ENCODE measurements at regions not wholly inside any gene's neighbourhood (a gene's known extent, or its start where the extent isn't known, plus 50 kb on each side); places are given as distances from the start of the nearest gene placed in this dataset.

- FAIRE-seq (no peak), ATAC-seq (no peak), DNase-seq (ENCODE audit: low spot score) (no peak)
- WGBS (ENCODE audit: low lambda C conversion rate), result 8% methylated on average over 8 of the region's 10 CpGs
- no peaks in the 10 kb centered on the region for H3K9me3 ChIP-seq (ENCODE audit: low read length)
- H3K4me1 ChIP-seq (ENCODE audit: insufficient read depth, low read length), result no peaks in the 10 kb centered on the region
- H3K4me3 ChIP-seq (replicated peaks in 1 of 3; ENCODE audit: insufficient read depth in 1 of 3, low read depth in 2 of 3, low read length in 3 of 3), result no peak overlapping the region
- TF ChIP-seq TARDBP (CRISPR knock-in tag; IDR thresholded peaks at IDR 0.05) (no peak), TBX3 (IDR thresholded peaks at IDR 0.05; ENCODE audit: borderline replicate concordance) (no peak), SMARCE1 (IDR thresholded peaks at IDR 0.05; ENCODE audit: borderline replicate concordance) (no peak), MNT (IDR thresholded peaks at IDR 0.05) (peak; percentile 81), NFKB2 (CRISPR knock-in tag; IDR thresholded peaks at IDR 0.05; ENCODE audit: borderline replicate concordance) (no peak)
- no peaks in the 10 kb centered on the region for H3K36me3 ChIP-seq (replicated peaks in 1 of 2; ENCODE audit: control insufficient read depth in 1 of 2, insufficient read depth in 2 of 2, low read length in 2 of 2)
- CTCF ChIA-PET (ENCODE audit: low intra/inter-chr PET ratio, low total read pairs), result no interaction called here
- no peak overlapping the region for H3K27ac ChIP-seq (ENCODE audit: extremely low read length, insufficient read depth, low read length)
- in situ Hi-C loops (cut with HindIII; ENCODE audit: extremely low pct_ligation_motif_present, low pct_unique_long_range_greater_than_20kb), result no loop called here
- no peaks in the 10 kb centered on the region; a peak in 1 of 5 replicates for H3K27me3 ChIP-seq (ENCODE audit: control insufficient read depth in 1 of 2, insufficient read depth in 2 of 2, low read length in 2 of 2)
- no peaks in the 10 kb centered on the region for H4K20me1 ChIP-seq (ENCODE audit: insufficient read depth, low read length)
- H3K4me2 ChIP-seq (ENCODE audit: low read depth, low read length), result no peak overlapping the region
- H3K9ac ChIP-seq (ENCODE audit: insufficient read depth, low read depth, low read length), result no peak overlapping the region
- POLR2A ChIA-PET, result no interaction called here
- no peak overlapping the region for H2AFZ ChIP-seq (ENCODE audit: low read length)
- no peaks in the 10 kb centered on the region for H3K79me2 ChIP-seq (ENCODE audit: insufficient read depth, low read length)
- intact Hi-C loops (cut with micrococcal nuclease; ENCODE audit: unreplicated experiment), result no loop called here
- no TSS peak for BruUV-seq (replicated peaks)
These were observed 485.4 kb downstream of the ZNF608 start for GRCh38 chr5:124260921-124261515.

- Histone ChIP-seq H2AFZ (ENCODE audit: low read length) (no peak overlapping the region), H3K36me3 (replicated peaks in 1 of 2; ENCODE audit: control insufficient read depth in 1 of 2, insufficient read depth in 2 of 2, low read length in 2 of 2) (no peaks in the 10 kb centered on the region), H3K27me3 (ENCODE audit: control insufficient read depth in 1 of 2, insufficient read depth in 2 of 2, low read length in 2 of 2) (no peaks in the 10 kb centered on the region; a peak in 1 of 5 replicates), H3K27ac (ENCODE audit: extremely low read length, insufficient read depth, low read length) (no peak overlapping the region), H3K9me3 (ENCODE audit: low read length) (no peaks in the 10 kb centered on the region), H3K79me2 (ENCODE audit: insufficient read depth, low read length) (no peaks in the 10 kb centered on the region), H3K4me1 (ENCODE audit: insufficient read depth, low read length) (no peaks in the 10 kb centered on the region), H3K9ac (ENCODE audit: insufficient read depth, low read depth, low read length) (no peak overlapping the region), H3K4me3 (replicated peaks in 1 of 3; ENCODE audit: insufficient read depth in 1 of 3, low read depth in 2 of 3, low read length in 3 of 3) (no peak overlapping the region), H3K4me2 (ENCODE audit: low read depth, low read length) (no peak overlapping the region), H4K20me1 (ENCODE audit: insufficient read depth, low read length) (no peaks in the 10 kb centered on the region)
- FAIRE-seq, result no peak
- no TSS peak for BruUV-seq (replicated peaks)
- in situ Hi-C loops (cut with HindIII; ENCODE audit: extremely low pct_ligation_motif_present, low pct_unique_long_range_greater_than_20kb), result no loop called here
- intact Hi-C loops (cut with micrococcal nuclease; ENCODE audit: unreplicated experiment), result no loop called here
- POLR2A ChIA-PET, result no interaction called here
- no peak for DNase-seq (ENCODE audit: low spot score)
- CTCF ChIA-PET (ENCODE audit: low intra/inter-chr PET ratio, low total read pairs), result no interaction called here
- WGBS (ENCODE audit: low lambda C conversion rate), result 45% methylated on average over 4 of the region's 4 CpGs
- no peak for ATAC-seq
- TF ChIP-seq ZZZ3 (CRISPR knock-in tag; IDR thresholded peaks at IDR 0.05; ENCODE audit: borderline replicate concordance) (no peak), MYPOP (CRISPR knock-in tag; IDR thresholded peaks at IDR 0.05) (no peak), SRF (IDR thresholded peaks at IDR 0.05; ENCODE audit: low read depth, low read length) (no peak), ADNP (CRISPR knock-in tag; IDR thresholded peaks at IDR 0.05) (no peak), LRRFIP1 (CRISPR knock-in tag; conservative IDR thresholded peaks at IDR 0.05) (no peak), THYN1 (CRISPR knock-in tag; IDR thresholded peaks at IDR 0.05; ENCODE audit: borderline replicate concordance, low read depth) (no peak), ELF4 (CRISPR knock-in tag; IDR thresholded peaks at IDR 0.05; ENCODE audit: borderline replicate concordance) (no peak), ZNF660 (CRISPR knock-in tag; IDR thresholded peaks at IDR 0.05; ENCODE audit: borderline replicate concordance, low read depth) (no peak), ZBTB38 (CRISPR knock-in tag; IDR thresholded peaks at IDR 0.05) (no peak)
These were observed 487.4 kb downstream of the ZNF608 start for GRCh38 chr5:124259017-124259416.
